ENCODE measurements at regions not wholly inside any gene's neighbourhood (a gene's known extent, or its start where the extent isn't known, plus 50 kb on each side); places are given as distances from the start of the nearest gene placed in this dataset.

DNA sequence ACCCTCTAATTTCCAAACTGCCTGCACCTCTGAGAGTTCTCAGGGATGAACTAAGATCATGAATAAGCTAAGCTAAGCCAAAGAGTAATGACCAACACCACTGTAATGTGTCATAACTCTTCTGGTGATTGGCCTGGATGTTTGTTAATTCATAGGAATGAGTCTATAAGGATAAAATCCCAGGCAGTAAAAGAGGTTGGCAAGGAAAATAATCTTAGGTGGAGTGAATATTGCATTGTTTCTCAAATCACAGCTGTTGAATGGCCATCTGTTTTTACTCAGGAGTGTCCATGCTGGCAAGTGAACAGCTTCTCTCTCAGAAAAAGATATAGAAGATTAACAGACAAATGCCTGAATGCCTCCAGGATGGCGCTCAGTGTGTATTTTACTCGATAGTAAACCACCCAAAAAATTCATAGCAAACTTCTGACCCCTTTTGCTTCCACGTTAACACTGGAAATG is 60.8 kb upstream of the GLS start:
- TF ChIP-seq, protein P1, sequence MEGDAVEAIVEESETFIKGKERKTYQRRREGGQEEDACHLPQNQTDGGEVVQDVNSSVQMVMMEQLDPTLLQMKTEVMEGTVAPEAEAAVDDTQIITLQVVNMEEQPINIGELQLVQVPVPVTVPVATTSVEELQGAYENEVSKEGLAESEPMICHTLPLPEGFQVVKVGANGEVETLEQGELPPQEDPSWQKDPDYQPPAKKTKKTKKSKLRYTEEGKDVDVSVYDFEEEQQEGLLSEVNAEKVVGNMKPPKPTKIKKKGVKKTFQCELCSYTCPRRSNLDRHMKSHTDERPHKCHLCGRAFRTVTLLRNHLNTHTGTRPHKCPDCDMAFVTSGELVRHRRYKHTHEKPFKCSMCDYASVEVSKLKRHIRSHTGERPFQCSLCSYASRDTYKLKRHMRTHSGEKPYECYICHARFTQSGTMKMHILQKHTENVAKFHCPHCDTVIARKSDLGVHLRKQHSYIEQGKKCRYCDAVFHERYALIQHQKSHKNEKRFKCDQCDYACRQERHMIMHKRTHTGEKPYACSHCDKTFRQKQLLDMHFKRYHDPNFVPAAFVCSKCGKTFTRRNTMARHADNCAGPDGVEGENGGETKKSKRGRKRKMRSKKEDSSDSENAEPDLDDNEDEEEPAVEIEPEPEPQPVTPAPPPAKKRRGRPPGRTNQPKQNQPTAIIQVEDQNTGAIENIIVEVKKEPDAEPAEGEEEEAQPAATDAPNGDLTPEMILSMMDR (IDR thresholded peaks at IDR 0.05), result no peak
- H3K9me3 ChIP-seq, result no peaks in the 10 kb centered on the region
- no peak overlapping the region for H3K4me3 ChIP-seq (ENCODE audit: low read depth in 1 of 2, low read length in 1 of 2)
- no peaks in the 10 kb centered on the region for H3K4me1 ChIP-seq (ENCODE audit: control insufficient read depth in 1 of 2, insufficient read depth in 1 of 2, low read depth in 1 of 2, low read length in 1 of 2)
- H3K36me3 ChIP-seq, result no peaks in the 10 kb centered on the region
- no peak overlapping the region for H3K27ac ChIP-seq
- no peaks in the 10 kb centered on the region for H3K27me3 ChIP-seq

DNA sequence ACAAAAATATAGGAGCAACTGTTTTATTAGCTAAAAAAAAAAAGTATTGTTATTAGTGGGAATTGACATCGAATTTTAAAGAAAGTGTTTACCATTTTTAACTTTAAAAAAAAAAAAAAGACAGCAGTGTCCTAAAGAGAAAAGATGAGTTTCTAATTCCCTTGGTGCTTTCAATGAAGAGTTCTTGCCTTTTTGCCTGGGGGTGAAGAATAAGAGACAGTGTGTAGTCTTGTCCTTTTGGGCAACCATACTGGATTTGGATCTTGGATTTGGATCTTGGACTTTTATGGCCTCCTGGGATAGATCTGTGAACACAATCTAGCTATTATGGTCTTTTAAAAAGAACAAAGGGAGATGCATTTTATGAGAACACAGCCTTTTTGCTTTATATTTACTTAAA is 60.2 kb upstream of the GLS start:
- Histone ChIP-seq H3K27ac (no peak overlapping the region), H3K9me3 (no peaks in the 10 kb centered on the region), H3K4me1 (ENCODE audit: control insufficient read depth in 1 of 2, insufficient read depth in 1 of 2, low read depth in 1 of 2, low read length in 1 of 2) (no peaks in the 10 kb centered on the region), H3K36me3 (no peaks in the 10 kb centered on the region), H3K27me3 (no peaks in the 10 kb centered on the region), H3K4me3 (ENCODE audit: low read depth in 1 of 2, low read length in 1 of 2) (no peak overlapping the region)
- TF ChIP-seq, protein P1 (IDR thresholded peaks at IDR 0.05), result no peak

DNA sequence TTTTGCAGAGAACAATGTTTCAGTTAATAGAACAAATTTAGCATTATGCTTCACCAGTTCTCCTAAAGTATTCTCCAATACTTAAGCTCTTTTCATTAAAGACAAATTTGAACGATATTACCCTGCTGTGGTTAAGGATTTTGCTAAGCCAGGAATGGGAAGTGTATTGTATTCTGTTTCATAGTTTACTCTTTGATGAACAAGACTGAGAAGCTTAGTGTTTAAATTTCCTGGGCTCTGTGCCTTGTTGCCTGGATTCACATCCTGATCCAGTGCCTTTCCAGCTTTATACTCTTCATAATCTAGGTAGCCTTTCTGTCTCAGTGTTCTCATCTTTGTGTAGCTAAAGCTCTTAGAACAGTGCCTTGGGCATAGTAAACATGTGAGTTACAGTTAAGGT is 58.6 kb upstream of the GLS start:
- Histone ChIP-seq H3K27me3 (no peaks in the 10 kb centered on the region), H3K9me3 (no peaks in the 10 kb centered on the region), H3K4me3 (ENCODE audit: low read depth in 1 of 2, low read length in 1 of 2) (no peak overlapping the region), H3K36me3 (no peaks in the 10 kb centered on the region), H3K4me1 (ENCODE audit: control insufficient read depth in 1 of 2, insufficient read depth in 1 of 2, low read depth in 1 of 2, low read length in 1 of 2) (no peaks in the 10 kb centered on the region), H3K27ac (no peak overlapping the region)
- TF ChIP-seq, protein P1 (IDR thresholded peaks at IDR 0.05), result no peak

DNA sequence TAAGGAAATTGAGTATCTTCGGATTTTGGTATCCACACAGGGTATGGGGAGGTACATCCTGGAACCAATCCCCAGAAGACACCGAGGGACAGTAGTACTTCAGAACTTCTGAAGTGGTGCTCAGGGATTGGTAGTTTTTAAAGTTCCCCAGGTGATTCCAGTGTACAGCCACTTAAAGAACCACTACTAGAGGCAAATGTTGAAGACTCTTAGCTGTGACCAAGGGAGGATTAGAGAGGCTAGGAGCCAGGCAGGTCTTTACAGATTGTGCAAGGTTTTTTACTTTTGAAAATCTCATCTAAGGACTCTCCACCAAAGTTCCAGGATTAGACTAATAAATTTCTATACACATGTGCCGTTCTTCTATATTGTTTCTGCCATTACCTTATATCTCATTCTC is 52.9 kb upstream of the GLS start:
- H3K36me3 ChIP-seq, result no peaks in the 10 kb centered on the region
- H3K9me3 ChIP-seq, result no peaks in the 10 kb centered on the region
- H3K27me3 ChIP-seq, result no peaks in the 10 kb centered on the region
- TF ChIP-seq, protein P1 (IDR thresholded peaks at IDR 0.05), result no peak
- no peaks in the 10 kb centered on the region for H3K4me1 ChIP-seq (ENCODE audit: control insufficient read depth in 1 of 2, insufficient read depth in 1 of 2, low read depth in 1 of 2, low read length in 1 of 2)
- no peak overlapping the region for H3K4me3 ChIP-seq (ENCODE audit: low read depth in 1 of 2, low read length in 1 of 2)
- H3K27ac ChIP-seq, result no peak overlapping the region

DNA sequence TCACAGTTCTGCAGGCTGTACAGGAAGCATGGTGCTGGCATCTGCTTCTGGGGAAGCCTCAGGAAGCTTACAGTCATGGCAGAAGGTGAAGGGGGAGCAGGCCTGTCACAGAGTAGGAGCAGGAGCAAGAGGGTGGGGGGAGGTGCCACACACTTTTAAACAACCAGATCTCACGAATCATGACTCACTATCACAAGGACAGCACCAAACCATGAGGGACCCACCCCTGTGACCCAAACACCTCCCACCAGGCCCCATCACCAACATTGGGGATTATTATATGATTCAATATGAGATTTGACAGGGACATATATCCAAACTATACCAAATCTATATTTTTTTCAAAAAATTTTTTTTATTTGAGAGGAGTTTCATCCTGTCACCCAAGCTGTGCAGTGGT is 51.0 kb upstream of the GLS start:
- Histone ChIP-seq H3K27me3 (no peaks in the 10 kb centered on the region), H3K27ac (no peak overlapping the region), H3K4me1 (ENCODE audit: control insufficient read depth in 1 of 2, insufficient read depth in 1 of 2, low read depth in 1 of 2, low read length in 1 of 2) (no peaks in the 10 kb centered on the region), H3K36me3 (no peaks in the 10 kb centered on the region), H3K9me3 (no peaks in the 10 kb centered on the region), H3K4me3 (ENCODE audit: low read depth in 1 of 2, low read length in 1 of 2) (no peak overlapping the region)
- TF ChIP-seq, protein P1 (IDR thresholded peaks at IDR 0.05), result no peak

Data from neutrophil (primary cell).